ENCODE measurements at regions not wholly inside any gene's neighbourhood (a gene's known extent, or its start where the extent isn't known, plus 50 kb on each side); places are given as distances from the start of the nearest gene placed in this dataset.

GRCh38 chr19:32256341-32256975 is 89.0 kb upstream of the ZNF507 start:
- no peak for DNase-seq

- DNase-seq: no peak
Measured at GRCh38 chr19:32257326-32258073, 87.9 kb upstream of the ZNF507 start.

GRCh38 chr19:32258167-32258566 is 87.2 kb upstream of the ZNF507 start:
- DNase-seq: no peak

- no peak for DNase-seq
Measured at GRCh38 chr19:32264568-32264967, 80.8 kb upstream of the ZNF507 start.

- no peak for DNase-seq
Measured at GRCh38 chr19:32265995-32266394, 79.4 kb upstream of the ZNF507 start.

GRCh38 chr19:32266460-32266859 is 79.0 kb upstream of the ZNF507 start:
- no peak for DNase-seq

- DNase-seq: no peak
Measured at GRCh38 chr19:32268381-32268780, 77.0 kb upstream of the ZNF507 start.

- no peak for DNase-seq
Measured at GRCh38 chr19:32269831-32270230, 75.6 kb upstream of the ZNF507 start.

GRCh38 chr19:32273483-32273882 is 71.9 kb upstream of the ZNF507 start:
- no peak for DNase-seq

- no peak for DNase-seq
Measured at GRCh38 chr19:32287086-32287485, 58.3 kb upstream of the ZNF507 start.

GRCh38 chr19:32287811-32288227 is 57.6 kb upstream of the ZNF507 start:
- peak; percentile 73 for DNase-seq

GRCh38 chr19:32289566-32290210 is 55.7 kb upstream of the ZNF507 start:
- DNase-seq: no peak

GRCh38 chr19:32291876-32292275 is 53.5 kb upstream of the ZNF507 start:
- DNase-seq: no peak

- DNase-seq: no peak
Measured at GRCh38 chr19:32294871-32295438, 50.5 kb upstream of the ZNF507 start.

Measured in fibroblast of skin of scalp (primary cell).